ENCODE measurements at regions not wholly inside any gene's neighbourhood (a gene's known extent, or its start where the extent isn't known, plus 50 kb on each side); places are given as distances from the start of the nearest gene placed in this dataset.

DNA sequence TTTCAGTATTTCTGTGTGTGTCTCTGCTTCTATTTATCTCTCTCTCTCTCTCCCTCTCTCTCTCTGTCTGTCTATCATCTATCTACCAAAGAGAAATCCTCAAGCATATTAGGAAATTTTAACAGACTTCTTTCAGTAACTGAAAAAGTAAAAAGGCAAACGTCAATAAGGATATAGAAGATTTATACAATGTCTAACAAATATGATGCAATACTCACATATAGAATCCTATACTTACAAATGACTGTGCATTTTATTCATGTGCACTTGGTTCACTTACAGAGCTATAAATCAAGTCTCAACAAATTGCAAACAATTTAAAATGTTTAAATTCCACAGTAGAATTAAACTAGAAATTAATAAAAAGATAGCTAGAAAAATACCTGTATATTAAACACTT is 289.0 kb downstream of the PSAT1 start:
- TF ChIP-seq, protein P1, sequence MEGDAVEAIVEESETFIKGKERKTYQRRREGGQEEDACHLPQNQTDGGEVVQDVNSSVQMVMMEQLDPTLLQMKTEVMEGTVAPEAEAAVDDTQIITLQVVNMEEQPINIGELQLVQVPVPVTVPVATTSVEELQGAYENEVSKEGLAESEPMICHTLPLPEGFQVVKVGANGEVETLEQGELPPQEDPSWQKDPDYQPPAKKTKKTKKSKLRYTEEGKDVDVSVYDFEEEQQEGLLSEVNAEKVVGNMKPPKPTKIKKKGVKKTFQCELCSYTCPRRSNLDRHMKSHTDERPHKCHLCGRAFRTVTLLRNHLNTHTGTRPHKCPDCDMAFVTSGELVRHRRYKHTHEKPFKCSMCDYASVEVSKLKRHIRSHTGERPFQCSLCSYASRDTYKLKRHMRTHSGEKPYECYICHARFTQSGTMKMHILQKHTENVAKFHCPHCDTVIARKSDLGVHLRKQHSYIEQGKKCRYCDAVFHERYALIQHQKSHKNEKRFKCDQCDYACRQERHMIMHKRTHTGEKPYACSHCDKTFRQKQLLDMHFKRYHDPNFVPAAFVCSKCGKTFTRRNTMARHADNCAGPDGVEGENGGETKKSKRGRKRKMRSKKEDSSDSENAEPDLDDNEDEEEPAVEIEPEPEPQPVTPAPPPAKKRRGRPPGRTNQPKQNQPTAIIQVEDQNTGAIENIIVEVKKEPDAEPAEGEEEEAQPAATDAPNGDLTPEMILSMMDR (IDR thresholded peaks at IDR 0.05 in 4 of 5, conservative IDR thresholded peaks at IDR 0.05 in 1 of 5) = no peak
- TF ChIP-seq POLR2A (IDR thresholded peaks at IDR 0.05) = no peak

Data from gastrocnemius medialis (tissue), 4 donors.